Activated naive CD4-positive, alpha-beta T cell treated with anti-CD3 and anti-CD28 coated beads, Interleukin-2, amount 50 U/mL, for 72 hours (primary cell): ENCODE measurements at regions not wholly inside any gene's neighbourhood (a gene's known extent, or its start where the extent isn't known, plus 50 kb on each side); places are given as distances from the start of the nearest gene placed in this dataset.

Experiments
- ATAC-seq, 2 donors: fragments of 150-1000 bp; cut with Tn5 transposase; 2 replicates each; pipeline ENCODE4 v1.10.0; 2021; ENCODE audit warnings: mild to moderate bottlenecking in 2 of 2, moderate library complexity in 2 of 2
- DNase-seq, 2 donors: peaks; one replicate each; pipeline ENCODE4 v3.0.0; 2021 to 2022; ENCODE audit warnings: low spot score in 2 of 2
- H3K27ac Mint-ChIP-seq, 2 donors: one replicate each; pipeline ENCODE4 v1.8.0; 2022; ENCODE audit warnings: mild to moderate bottlenecking in 2 of 2, mixed read lengths in 2 of 2
- H3K36me3 Mint-ChIP-seq, 2 donors: one replicate each; pipeline ENCODE4 v1.8.0; 2022; ENCODE audit warnings: mixed read lengths in 2 of 2
- H3K9me3 Mint-ChIP-seq, 2 donors: one replicate each; pipeline ENCODE4 v1.8.0; 2022; ENCODE audit warnings: mixed read lengths in 2 of 2

DNA sequence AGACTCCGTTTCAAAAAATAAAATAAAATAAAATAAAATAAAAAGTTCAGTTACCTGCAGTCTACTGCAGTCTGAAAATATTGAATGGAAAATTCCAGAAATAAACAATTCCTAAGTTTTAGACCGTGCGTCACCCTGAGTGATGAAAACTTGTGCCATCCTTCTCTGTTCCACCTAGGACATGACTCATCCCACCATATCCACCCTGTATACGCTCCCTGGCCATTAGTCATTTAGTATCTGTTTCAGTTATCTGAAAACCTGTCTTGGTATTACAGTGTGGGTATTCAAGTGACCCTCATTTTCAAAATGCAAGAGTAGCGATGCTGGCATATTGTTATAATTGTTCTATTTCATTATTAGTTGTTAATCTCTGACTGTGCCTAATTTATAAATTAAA, 51.8 kb upstream of the TEX48 start:
- ATAC-seq (peak; percentile 90 to 93), DNase-seq (no peak)
- no peak overlapping the region for H3K27ac Mint-ChIP-seq
- peaks cover 0 to 3% of the 10 kb centered on the region in 2 donors for H3K9me3 Mint-ChIP-seq
- H3K36me3 Mint-ChIP-seq, result peaks cover 5 to 11% of the 10 kb centered on the region in 2 donors

DNA sequence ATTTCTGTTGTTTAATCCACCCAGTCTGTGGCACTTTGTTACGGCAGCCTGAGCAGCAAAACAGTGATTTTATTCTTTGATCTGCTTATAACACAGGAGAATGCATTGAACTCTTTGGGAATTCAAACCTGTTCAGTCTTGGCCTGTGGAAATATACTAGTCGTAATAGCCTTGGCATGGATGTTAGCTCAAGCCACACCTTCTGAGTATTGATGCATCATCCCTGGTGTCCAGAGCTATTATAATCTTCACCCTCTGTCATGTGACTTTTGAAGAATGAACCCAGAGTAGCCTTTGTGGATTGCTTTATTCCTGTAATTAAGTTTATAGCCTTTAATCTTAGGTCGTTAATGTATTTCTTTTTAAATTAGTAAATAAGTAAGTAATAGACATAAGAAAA, 50.8 kb upstream of the TEX48 start:
- Mint-ChIP-seq H3K27ac (no peak overlapping the region), H3K36me3 (peaks cover 5 to 11% of the 10 kb centered on the region in 2 donors), H3K9me3 (peaks cover 6 to 8% of the 10 kb centered on the region in 2 donors)
- DNase-seq, result no peak
- ATAC-seq, result no peak
